Liver (tissue), 3 donors: ENCODE measurements at regions not wholly inside any gene's neighbourhood (a gene's known extent, or its start where the extent isn't known, plus 50 kb on each side); places are given as distances from the start of the nearest gene placed in this dataset.

Source experiments
- RAD21 ChIP-seq, 2 donors: IDR thresholded peaks; 2 replicates each; pipeline ENCODE4 v1.6.1; 2016; ENCODE audit warnings: antibody characterized with exemption in 2 of 2, mild to moderate bottlenecking in 2 of 2
- RXRA ChIP-seq, 2 donors: IDR thresholded peaks; 2 replicates each; pipeline ENCODE4 v1.6.1; 2017 to 2018; ENCODE audit warnings: antibody characterized with exemption in 2 of 2, mild to moderate bottlenecking in 1 of 2
- TAF1 ChIP-seq: conservative IDR thresholded peaks from 2 replicates; pipeline ENCODE4 v1.6.1; 2016; ENCODE audit warnings: antibody characterized with exemption, mild to moderate bottlenecking
- YY1 ChIP-seq: IDR thresholded peaks from 2 replicates; pipeline ENCODE4 v1.6.1; 2016; ENCODE audit warnings: antibody characterized with exemption, mild to moderate bottlenecking
- TF ChIP-seq, protein P1 (sequence below): fragments of 150-350 bp; IDR thresholded peaks from 2 replicates; pipeline ENCODE4 v1.5.1; 2017; ENCODE audit warnings: improper control_type of control experiment, low read depth, low read length; ENCODE audit not compliant: missing input control
- TF ChIP-seq, protein P2 (sequence below): IDR thresholded peaks from 2 replicates; pipeline ENCODE4 v1.6.1; 2016; ENCODE audit warnings: antibody characterized with exemption, mild to moderate bottlenecking
- TF ChIP-seq, protein P3 (sequence below): IDR thresholded peaks from 2 replicates; pipeline ENCODE4 v1.6.1; 2016; ENCODE audit warnings: antibody characterized with exemption
- TF ChIP-seq, protein P4 (sequence below): IDR thresholded peaks from 2 replicates; pipeline ENCODE4 v1.6.1; 2016; ENCODE audit warnings: antibody characterized with exemption
- donor health status: healthy.
- donor health status: healthy.

- TF ChIP-seq, protein P1, sequence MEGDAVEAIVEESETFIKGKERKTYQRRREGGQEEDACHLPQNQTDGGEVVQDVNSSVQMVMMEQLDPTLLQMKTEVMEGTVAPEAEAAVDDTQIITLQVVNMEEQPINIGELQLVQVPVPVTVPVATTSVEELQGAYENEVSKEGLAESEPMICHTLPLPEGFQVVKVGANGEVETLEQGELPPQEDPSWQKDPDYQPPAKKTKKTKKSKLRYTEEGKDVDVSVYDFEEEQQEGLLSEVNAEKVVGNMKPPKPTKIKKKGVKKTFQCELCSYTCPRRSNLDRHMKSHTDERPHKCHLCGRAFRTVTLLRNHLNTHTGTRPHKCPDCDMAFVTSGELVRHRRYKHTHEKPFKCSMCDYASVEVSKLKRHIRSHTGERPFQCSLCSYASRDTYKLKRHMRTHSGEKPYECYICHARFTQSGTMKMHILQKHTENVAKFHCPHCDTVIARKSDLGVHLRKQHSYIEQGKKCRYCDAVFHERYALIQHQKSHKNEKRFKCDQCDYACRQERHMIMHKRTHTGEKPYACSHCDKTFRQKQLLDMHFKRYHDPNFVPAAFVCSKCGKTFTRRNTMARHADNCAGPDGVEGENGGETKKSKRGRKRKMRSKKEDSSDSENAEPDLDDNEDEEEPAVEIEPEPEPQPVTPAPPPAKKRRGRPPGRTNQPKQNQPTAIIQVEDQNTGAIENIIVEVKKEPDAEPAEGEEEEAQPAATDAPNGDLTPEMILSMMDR = no peak
- TF ChIP-seq, protein P2, sequence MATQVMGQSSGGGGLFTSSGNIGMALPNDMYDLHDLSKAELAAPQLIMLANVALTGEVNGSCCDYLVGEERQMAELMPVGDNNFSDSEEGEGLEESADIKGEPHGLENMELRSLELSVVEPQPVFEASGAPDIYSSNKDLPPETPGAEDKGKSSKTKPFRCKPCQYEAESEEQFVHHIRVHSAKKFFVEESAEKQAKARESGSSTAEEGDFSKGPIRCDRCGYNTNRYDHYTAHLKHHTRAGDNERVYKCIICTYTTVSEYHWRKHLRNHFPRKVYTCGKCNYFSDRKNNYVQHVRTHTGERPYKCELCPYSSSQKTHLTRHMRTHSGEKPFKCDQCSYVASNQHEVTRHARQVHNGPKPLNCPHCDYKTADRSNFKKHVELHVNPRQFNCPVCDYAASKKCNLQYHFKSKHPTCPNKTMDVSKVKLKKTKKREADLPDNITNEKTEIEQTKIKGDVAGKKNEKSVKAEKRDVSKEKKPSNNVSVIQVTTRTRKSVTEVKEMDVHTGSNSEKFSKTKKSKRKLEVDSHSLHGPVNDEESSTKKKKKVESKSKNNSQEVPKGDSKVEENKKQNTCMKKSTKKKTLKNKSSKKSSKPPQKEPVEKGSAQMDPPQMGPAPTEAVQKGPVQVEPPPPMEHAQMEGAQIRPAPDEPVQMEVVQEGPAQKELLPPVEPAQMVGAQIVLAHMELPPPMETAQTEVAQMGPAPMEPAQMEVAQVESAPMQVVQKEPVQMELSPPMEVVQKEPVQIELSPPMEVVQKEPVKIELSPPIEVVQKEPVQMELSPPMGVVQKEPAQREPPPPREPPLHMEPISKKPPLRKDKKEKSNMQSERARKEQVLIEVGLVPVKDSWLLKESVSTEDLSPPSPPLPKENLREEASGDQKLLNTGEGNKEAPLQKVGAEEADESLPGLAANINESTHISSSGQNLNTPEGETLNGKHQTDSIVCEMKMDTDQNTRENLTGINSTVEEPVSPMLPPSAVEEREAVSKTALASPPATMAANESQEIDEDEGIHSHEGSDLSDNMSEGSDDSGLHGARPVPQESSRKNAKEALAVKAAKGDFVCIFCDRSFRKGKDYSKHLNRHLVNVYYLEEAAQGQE = no peak
- TF ChIP-seq, protein P3, sequence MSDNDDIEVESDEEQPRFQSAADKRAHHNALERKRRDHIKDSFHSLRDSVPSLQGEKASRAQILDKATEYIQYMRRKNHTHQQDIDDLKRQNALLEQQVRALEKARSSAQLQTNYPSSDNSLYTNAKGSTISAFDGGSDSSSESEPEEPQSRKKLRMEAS = no peak
- no peak for TF ChIP-seq TAF1
- TF ChIP-seq YY1 = no peak
- TF ChIP-seq, protein P4, sequence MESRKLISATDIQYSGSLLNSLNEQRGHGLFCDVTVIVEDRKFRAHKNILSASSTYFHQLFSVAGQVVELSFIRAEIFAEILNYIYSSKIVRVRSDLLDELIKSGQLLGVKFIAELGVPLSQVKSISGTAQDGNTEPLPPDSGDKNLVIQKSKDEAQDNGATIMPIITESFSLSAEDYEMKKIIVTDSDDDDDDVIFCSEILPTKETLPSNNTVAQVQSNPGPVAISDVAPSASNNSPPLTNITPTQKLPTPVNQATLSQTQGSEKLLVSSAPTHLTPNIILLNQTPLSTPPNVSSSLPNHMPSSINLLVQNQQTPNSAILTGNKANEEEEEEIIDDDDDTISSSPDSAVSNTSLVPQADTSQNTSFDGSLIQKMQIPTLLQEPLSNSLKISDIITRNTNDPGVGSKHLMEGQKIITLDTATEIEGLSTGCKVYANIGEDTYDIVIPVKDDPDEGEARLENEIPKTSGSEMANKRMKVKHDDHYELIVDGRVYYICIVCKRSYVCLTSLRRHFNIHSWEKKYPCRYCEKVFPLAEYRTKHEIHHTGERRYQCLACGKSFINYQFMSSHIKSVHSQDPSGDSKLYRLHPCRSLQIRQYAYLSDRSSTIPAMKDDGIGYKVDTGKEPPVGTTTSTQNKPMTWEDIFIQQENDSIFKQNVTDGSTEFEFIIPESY = no peak
- TF ChIP-seq RXRA (IDR thresholded peaks at IDR 0.05) = no peak
- no peak for TF ChIP-seq RAD21 (IDR thresholded peaks at IDR 0.05)
Measured at GRCh38 chr3:152628496-152628895, 206.4 kb upstream of the P2RY1 start.
